GM20000 (cell line): ENCODE measurements at regions not wholly inside any gene's neighbourhood (a gene's known extent, or its start where the extent isn't known, plus 50 kb on each side); places are given as distances from the start of the nearest gene placed in this dataset.

Experiments used
- DNase-seq: peaks from one replicate; pipeline ENCODE4 v3.0.0; 2012; ENCODE audit warnings: low spot score
- TF ChIP-seq, protein P1 (sequence below): IDR thresholded peaks from 2 replicates; pipeline ENCODE4 v1.5.1; 2012; ENCODE audit warnings: mild to moderate bottlenecking, control low read depth; ENCODE audit errors: extremely low read depth, missing control alignments

DNA sequence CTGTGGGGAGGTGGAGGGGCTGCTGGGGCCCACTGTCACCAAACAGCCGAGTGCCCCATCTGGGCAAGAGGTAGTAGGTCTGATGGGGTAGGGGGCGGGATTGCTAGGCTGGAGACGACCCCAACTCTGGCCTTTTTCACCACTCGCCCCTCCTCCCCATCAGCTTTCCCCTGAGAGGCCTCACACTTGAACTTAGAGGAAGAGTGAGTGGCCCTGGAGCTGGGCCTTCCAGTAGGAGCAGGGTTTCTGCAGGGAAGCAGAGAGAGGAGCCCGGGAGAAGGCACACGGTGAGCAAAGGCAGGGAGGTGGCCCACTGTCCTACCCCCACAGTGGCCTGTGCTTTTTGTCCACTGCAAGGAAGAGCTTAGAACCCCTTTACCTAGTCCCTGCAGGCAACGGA is 111.9 kb upstream of the WNT4 start:
- DNase-seq = no peak
- TF ChIP-seq, protein P1, sequence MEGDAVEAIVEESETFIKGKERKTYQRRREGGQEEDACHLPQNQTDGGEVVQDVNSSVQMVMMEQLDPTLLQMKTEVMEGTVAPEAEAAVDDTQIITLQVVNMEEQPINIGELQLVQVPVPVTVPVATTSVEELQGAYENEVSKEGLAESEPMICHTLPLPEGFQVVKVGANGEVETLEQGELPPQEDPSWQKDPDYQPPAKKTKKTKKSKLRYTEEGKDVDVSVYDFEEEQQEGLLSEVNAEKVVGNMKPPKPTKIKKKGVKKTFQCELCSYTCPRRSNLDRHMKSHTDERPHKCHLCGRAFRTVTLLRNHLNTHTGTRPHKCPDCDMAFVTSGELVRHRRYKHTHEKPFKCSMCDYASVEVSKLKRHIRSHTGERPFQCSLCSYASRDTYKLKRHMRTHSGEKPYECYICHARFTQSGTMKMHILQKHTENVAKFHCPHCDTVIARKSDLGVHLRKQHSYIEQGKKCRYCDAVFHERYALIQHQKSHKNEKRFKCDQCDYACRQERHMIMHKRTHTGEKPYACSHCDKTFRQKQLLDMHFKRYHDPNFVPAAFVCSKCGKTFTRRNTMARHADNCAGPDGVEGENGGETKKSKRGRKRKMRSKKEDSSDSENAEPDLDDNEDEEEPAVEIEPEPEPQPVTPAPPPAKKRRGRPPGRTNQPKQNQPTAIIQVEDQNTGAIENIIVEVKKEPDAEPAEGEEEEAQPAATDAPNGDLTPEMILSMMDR = no peak

DNA sequence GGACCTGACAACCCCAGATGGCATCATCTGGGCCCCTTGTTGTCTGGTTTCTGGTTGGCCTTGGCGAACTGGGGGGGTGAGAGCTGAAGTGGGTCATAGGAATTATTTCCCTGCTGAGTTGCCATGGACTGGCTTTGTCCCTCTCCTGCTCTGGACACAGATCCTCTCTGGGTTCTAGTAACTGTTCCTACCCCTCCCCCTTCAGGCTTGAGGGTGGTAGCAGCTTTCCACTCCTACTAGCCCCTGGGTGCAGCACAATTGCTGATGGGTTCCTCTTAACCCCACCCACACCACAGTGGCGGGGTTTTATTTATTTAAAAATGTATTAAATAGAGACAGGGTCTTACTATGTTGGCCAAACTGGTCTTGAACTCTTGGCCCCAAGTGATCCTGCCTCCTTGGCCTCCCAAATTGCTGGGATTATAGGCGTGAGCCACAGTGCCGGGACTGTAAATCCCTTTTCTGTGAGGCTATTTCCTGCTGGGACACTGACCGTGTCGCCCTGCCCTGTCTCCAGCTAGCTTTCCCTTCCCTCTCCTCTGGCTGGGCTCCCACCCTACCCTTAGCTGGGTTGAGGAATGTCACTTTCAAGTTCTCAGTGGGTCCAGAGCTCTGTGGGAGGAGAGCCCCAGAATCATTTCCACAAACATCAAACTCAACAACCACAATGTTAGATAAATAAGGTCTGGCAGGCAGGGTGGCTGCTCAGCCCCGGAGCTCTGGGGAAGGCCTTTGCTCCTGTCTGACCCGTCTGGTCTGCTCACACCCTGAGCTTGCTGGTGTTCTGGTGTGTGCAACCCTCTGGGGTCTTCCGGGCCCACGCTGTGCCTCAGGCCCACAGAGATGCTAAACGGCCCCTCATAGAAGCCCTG is 112.7 kb upstream of the WNT4 start:
- TF ChIP-seq, protein P1 = no peak
- DNase-seq = no peak

DNA sequence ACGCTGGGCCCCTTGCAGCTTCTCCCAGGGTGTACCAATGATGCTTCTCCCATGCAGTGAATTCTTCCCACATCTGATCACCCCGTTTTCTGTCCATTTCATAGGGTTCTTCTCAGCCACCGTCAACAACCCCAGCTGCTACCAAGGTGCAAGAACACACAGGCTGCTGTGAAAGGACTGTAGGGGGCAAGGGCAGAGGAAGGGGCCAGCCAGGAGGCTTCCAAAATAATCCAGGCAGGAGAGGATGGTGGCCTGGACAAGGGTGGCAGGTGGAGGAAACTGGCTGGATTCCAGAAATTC is 113.3 kb upstream of the WNT4 start:
- no peak for DNase-seq
- TF ChIP-seq, protein P1 = no peak

DNA sequence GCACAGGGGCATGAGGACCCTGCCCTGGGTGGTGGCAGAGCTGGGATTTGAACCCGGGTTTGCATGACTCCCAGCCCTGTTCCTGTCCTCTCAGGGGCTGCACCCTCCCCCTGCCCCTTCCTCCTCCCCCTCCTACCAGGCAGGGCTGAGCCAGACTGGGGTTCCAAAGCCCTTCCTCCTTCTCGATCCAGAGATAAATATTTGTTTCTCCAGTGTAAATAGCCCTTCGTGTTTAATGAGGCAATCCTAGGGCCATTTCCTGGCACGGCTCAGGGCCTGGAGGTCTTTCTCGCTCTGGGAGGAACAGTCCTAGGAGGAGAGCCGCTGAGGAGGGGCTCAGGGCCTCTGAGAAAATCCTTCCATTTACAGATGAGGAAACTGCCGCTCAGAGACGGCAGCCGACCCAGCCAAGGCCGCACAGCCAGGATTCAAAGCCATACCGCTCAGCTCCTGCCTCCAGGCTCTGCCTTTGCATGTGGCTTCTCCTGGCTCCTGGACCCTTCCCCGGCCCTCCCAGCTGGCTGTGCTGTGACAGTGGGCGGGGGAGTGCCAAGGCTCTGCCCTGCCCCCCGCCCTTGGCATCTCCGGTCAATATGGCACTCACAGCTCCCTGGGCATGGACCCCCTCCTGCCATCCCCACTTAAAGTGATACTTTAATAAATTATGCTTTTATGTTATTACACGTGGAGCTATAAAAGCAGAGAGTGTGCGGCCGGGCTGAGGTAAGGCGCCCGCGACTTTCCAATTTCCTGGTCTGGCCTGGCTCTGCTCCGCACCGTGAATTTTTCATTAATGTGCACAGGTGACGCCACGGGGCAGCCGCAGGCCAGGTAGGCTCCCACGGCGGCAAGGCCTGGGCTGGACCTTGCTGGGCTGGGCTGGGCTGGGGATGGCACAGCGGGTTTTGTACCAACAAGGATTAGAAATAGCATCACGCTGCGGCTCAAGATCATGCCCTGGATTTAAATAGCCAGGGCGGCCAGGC is 114.7 kb upstream of the WNT4 start:
- TF ChIP-seq, protein P1 = no peak

DNA sequence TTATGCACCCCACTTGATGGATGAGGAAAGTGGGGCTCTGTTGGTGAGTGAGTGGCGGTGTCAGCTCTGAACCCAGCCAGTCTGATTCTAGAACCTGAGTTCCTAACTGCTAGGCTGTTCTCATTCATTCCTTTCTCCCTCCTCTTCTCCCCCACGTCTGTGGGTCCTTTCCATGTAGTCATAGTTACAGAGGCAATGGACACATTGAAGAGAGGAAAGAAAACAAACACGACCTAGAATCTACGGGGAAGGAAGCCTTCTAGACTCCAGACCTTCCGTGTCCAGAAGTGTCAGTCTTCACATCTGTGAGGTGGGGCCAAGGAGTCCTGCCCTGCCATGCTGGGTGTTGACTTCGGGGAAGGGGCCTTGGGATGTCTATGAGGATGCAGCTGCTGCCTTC is 115.8 kb upstream of the WNT4 start:
- TF ChIP-seq, protein P1 = no peak
- no peak for DNase-seq

More for the DNA sequence above, 114.7 kb upstream of the WNT4 start:
- DNase-seq = no peak

DNA sequence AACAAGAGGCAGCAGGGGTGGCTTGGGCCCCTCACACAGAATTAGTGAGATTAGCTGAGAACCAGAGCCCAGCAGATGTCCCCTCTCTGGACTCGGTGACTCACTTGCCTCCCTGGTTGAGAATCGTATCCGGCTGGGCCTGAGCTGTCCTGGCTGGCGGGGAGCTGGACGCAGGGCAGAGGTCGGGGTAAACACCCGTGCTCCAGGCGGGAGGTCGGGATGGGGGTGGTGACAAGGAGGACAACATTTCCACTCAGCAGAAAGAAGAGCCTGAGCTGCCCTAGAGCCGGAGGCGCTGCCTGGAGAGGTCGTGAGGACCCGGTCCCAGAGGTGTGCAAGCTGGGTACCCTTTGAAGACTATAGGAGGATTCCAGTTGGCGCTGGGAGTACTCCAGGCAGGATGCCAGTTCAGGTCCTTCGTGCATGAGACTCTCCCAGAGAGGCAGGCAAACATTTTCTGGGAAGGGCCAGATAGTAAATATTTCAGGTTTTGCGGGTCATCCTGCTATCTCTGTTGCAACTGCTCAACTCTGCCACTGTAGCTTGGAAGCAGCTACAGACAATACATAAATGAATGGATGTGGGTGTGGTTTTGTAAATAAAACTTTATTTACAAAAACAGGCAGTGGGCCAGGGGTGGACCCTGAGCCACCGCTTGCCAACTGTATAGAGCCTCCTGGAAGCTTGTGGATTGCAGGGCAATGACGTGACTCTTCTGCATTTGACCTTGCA is 116.8 kb upstream of the WNT4 start:
- no peak for DNase-seq
- TF ChIP-seq, protein P1 = no peak
